H1 (cell line): ENCODE measurements at regions not wholly inside any gene's neighbourhood (a gene's known extent, or its start where the extent isn't known, plus 50 kb on each side); places are given as distances from the start of the nearest gene placed in this dataset.

Experiments
- CTCF ChIA-PET: fragments of 300-600 bp; sonication (Branson Sonifier 250); formaldehyde crosslinking; loops from one replicate; lab custom pipeline; 2021; ENCODE audit not compliant: partially characterized antibody; lab: Charles Lee
- POLR2A ChIA-PET: fragments of 300-600 bp; sonication (Branson Sonifier 250); formaldehyde crosslinking; loops from one replicate; lab custom pipeline; 2021; ENCODE audit warnings: inconsistent platforms; ENCODE audit not compliant: partially characterized antibody; lab: Charles Lee
- DNase-seq, 2 experiments: peaks; one replicate each; pipeline versions ENCODE4 v3.0.0 to v3.0.0-alpha.2; 2010 to 2022; ENCODE audit warnings: low spot score in 2 of 2, low read depth in 1 of 2, mixed read lengths in 1 of 2
- FAIRE-seq: peaks from 2 replicates; lab custom pipeline; 2011; peaks lifted over from hg19 to GRCh38; lab: Jason Lieb, UNC
- H2AFZ ChIP-seq: 2 replicates; pipeline ENCODE4 v1.8.1; 2012; ENCODE audit warnings: low read length, inconsistent platforms
- H2AK5ac ChIP-seq: 2 replicates; pipeline ENCODE4 v1.6.1; 2013; ENCODE audit warnings: low read depth, low read length
- H2BK120ac ChIP-seq: replicated peaks from 2 replicates; pipeline ENCODE3; 2013; ENCODE audit warnings: low read depth, low read length, inconsistent platforms
- H2BK12ac ChIP-seq: 2 replicates; pipeline ENCODE4 v1.6.1; 2013; ENCODE audit warnings: low read depth, low read length
- H2BK15ac ChIP-seq: 2 replicates; pipeline ENCODE4 v1.6.1; 2013; ENCODE audit warnings: low read length
- H2BK20ac ChIP-seq: 2 replicates; pipeline ENCODE4 v1.6.1; 2013; ENCODE audit warnings: low read length
- H2BK5ac ChIP-seq: 2 replicates; pipeline ENCODE4 v1.6.1; 2013; ENCODE audit warnings: low read depth, low read length
- H3K14ac ChIP-seq: 2 replicates; pipeline ENCODE4 v1.6.1; 2013; ENCODE audit warnings: inconsistent platforms; ENCODE audit not compliant: insufficient read length
- H3K18ac ChIP-seq: 2 replicates; pipeline ENCODE4 v1.6.1; 2013; ENCODE audit warnings: low read length; ENCODE audit errors: extremely low read depth
- H3K23ac ChIP-seq: 2 replicates; pipeline ENCODE4 v1.6.1; 2013; ENCODE audit warnings: inconsistent platforms; ENCODE audit not compliant: insufficient read length
- H3K23me2 ChIP-seq: 2 replicates; pipeline ENCODE4 v1.6.1; 2013; ENCODE audit warnings: low read depth, low read length
- H3K27ac ChIP-seq: 2 replicates; pipeline ENCODE4 v1.6.1; 2011; ENCODE audit warnings: low read depth, low read length, inconsistent platforms
- H3K27me3 ChIP-seq, 4 experiments: replicated peaks in 1 of 4; 1 replicate in 1 of 4; 2 replicates in 3 of 4; pipeline versions ENCODE4 v1.6.1 to v1.8.1; 2011 to 2013; ENCODE audit warnings: low read length in 3 of 4, mild to moderate bottlenecking in 3 of 4, inconsistent platforms in 2 of 4, mixed read lengths in 2 of 4, moderate library complexity in 1 of 4; ENCODE audit not compliant: control insufficient read depth in 3 of 4, insufficient read depth in 3 of 4; ENCODE audit errors: extremely low read depth in 1 of 4
- H3K36me3 ChIP-seq, 4 experiments: 2 replicates each; pipeline versions ENCODE4 v1.6.1 to v1.8.1; 2011 to 2013; ENCODE audit warnings: mild to moderate bottlenecking in 4 of 4, low read length in 3 of 4, moderate library complexity in 2 of 4, control low read depth in 1 of 4, inconsistent platforms in 1 of 4; ENCODE audit not compliant: insufficient read depth in 4 of 4, control insufficient read depth in 2 of 4
- H3K4ac ChIP-seq: replicated peaks from 2 replicates; pipeline ENCODE3; 2013; ENCODE audit warnings: low read length, low read depth, mixed read lengths, inconsistent platforms; ENCODE audit not compliant: insufficient read length
- H3K4me1 ChIP-seq, 4 experiments: replicated peaks in 1 of 4; 1 replicate in 1 of 4; 2 replicates in 3 of 4; pipeline versions ENCODE4 v1.6.1 to v1.8.1; 2011 to 2013; ENCODE audit warnings: low read length in 3 of 4, inconsistent platforms in 2 of 4, mixed read lengths in 1 of 4; ENCODE audit not compliant: insufficient read depth in 4 of 4, control insufficient read depth in 3 of 4
- H3K4me2 ChIP-seq, 2 experiments: 2 replicates each; pipeline versions ENCODE4 v1.6.1 to v1.8.1; 2011 to 2013; ENCODE audit warnings: low read depth in 2 of 2, low read length in 2 of 2, control low read depth in 1 of 2, inconsistent platforms in 1 of 2, mild to moderate bottlenecking in 1 of 2; ENCODE audit not compliant: insufficient read depth in 1 of 2
- H3K4me3 ChIP-seq, 4 experiments: fragments of 200-600, 300-600 bp in 1 of 4; sonication (generic), shearing (Covaris generic), sonication (Bioruptor Twin) in 1 of 4; 2 replicates each; pipeline versions ENCODE4 v1.5.1 to v1.8.1; 2011 to 2016; ENCODE audit warnings: low read length in 4 of 4, low read depth in 3 of 4, control low read depth in 2 of 4, inconsistent platforms in 2 of 4, mild to moderate bottlenecking in 2 of 4, mixed read lengths in 1 of 4, moderate library complexity in 1 of 4; ENCODE audit not compliant: insufficient read depth in 2 of 4; ENCODE audit errors: extremely low read depth in 1 of 4
- H3K56ac ChIP-seq: replicated peaks from 2 replicates; pipeline ENCODE3; 2013; ENCODE audit warnings: low read depth, mild to moderate bottlenecking, mixed read lengths, low read length, inconsistent platforms; ENCODE audit not compliant: insufficient read length
- H3K79me1 ChIP-seq: 2 replicates; pipeline ENCODE4 v1.6.1; 2013; ENCODE audit warnings: low read depth, low read length, control low read depth
- H3K79me2 ChIP-seq, 2 experiments: 2 replicates each; pipeline versions ENCODE4 v1.6.1 to v1.8.1; 2012 to 2013; ENCODE audit warnings: low read length in 2 of 2, mild to moderate bottlenecking in 2 of 2, inconsistent platforms in 1 of 2; ENCODE audit not compliant: insufficient read depth in 2 of 2, control insufficient read depth in 1 of 2
- H3K9ac ChIP-seq, 4 experiments: replicated peaks in 1 of 4; 1 replicate in 1 of 4; 2 replicates in 3 of 4; pipeline versions ENCODE4 v1.6.1 to v1.8.1; 2011 to 2013; ENCODE audit warnings: low read depth in 3 of 4, low read length in 3 of 4, control low read depth in 2 of 4, mild to moderate bottlenecking in 2 of 4, moderate library complexity in 2 of 4, inconsistent platforms in 1 of 4; ENCODE audit errors: extremely low read depth in 1 of 4
- H3K9me3 ChIP-seq, 2 experiments: 2 replicates each; pipeline versions ENCODE4 v1.6.1 to v1.8.1; 2012 to 2013; ENCODE audit warnings: mild to moderate bottlenecking in 2 of 2, moderate library complexity in 2 of 2, control low read depth in 1 of 2, inconsistent platforms in 1 of 2, low read depth in 1 of 2, low read length in 1 of 2, mixed read lengths in 1 of 2; ENCODE audit not compliant: insufficient read depth in 2 of 2
- H4K20me1 ChIP-seq, 2 experiments: replicated peaks in 1 of 2; 2 replicates each; pipeline versions ENCODE3 to v1.8.1; 2011 to 2013; ENCODE audit warnings: inconsistent platforms in 2 of 2, low read length in 2 of 2, mild to moderate bottlenecking in 1 of 2; ENCODE audit not compliant: insufficient read depth in 2 of 2, control insufficient read depth in 1 of 2
- H4K5ac ChIP-seq: 2 replicates; pipeline ENCODE4 v1.6.1; 2013; ENCODE audit warnings: low read length, low read depth, mixed read lengths, inconsistent platforms; ENCODE audit not compliant: insufficient read length
- H4K8ac ChIP-seq: 2 replicates; pipeline ENCODE4 v1.8.0; 2013; ENCODE audit warnings: mild to moderate bottlenecking, moderate library complexity, low read length, inconsistent platforms; ENCODE audit not compliant: insufficient read depth; ENCODE audit errors: extremely low read depth
- H4K91ac ChIP-seq: replicated peaks from 2 replicates; pipeline ENCODE3; 2013; ENCODE audit warnings: low read length, mixed read lengths, inconsistent platforms; ENCODE audit not compliant: insufficient read length
- CBX5 ChIP-seq: fragments of 300-800, 300-1000 bp; sonication (generic); IDR thresholded peaks from 2 replicates; pipeline ENCODE4 v1.7.1; 2016; ENCODE audit warnings: antibody characterized with exemption, low read length, low read depth
- CTCF ChIP-seq, 3 experiments: IDR thresholded peaks; 1 replicate in 2 of 3; 2 replicates in 1 of 3; pipeline versions ENCODE4 v1.5.1 to v1.6.1; 2011; ENCODE audit warnings: low read length in 3 of 3, mild to moderate bottlenecking in 3 of 3, inconsistent platforms in 2 of 3, low read depth in 1 of 3, moderate library complexity in 1 of 3; ENCODE audit not compliant: insufficient read depth in 1 of 3; ENCODE audit errors: control extremely low read depth in 1 of 3
- FOSL1 ChIP-seq: IDR thresholded peaks from 2 replicates; pipeline ENCODE4 v1.6.1; 2011; ENCODE audit warnings: mild to moderate bottlenecking, low read depth, low read length, moderate library complexity; ENCODE audit not compliant: insufficient read depth
- HDAC2 ChIP-seq, 2 experiments: fragments of 300-600 bp in 1 of 2; sonication (generic) in 1 of 2; IDR thresholded peaks; 2 replicates each; pipeline ENCODE4 v1.6.1; 2011 to 2012; ENCODE audit warnings: low read depth in 2 of 2, low read length in 2 of 2, mild to moderate bottlenecking in 2 of 2, moderate library complexity in 2 of 2, borderline replicate concordance in 1 of 2, inconsistent platforms in 1 of 2
- JUN ChIP-seq: IDR thresholded peaks from 2 replicates; pipeline ENCODE4 v1.6.1; 2011; ENCODE audit warnings: low read depth, mild to moderate bottlenecking, improper control_type of control experiment, low read length
- MAX ChIP-seq: IDR thresholded peaks from 2 replicates; pipeline ENCODE4 v1.6.1; 2012; ENCODE audit warnings: inconsistent platforms
- POU5F1 ChIP-seq: IDR thresholded peaks from 2 replicates; pipeline ENCODE4 v1.6.1; 2011; ENCODE audit warnings: low read depth, mild to moderate bottlenecking, low read length, moderate library complexity
- RFX5 ChIP-seq: IDR thresholded peaks from 2 replicates; pipeline ENCODE4 v1.6.1; 2011; ENCODE audit warnings: low read depth, low read length, improper control_type of control experiment, borderline replicate concordance
- SIRT6 ChIP-seq: IDR thresholded peaks from one replicate; pipeline ENCODE4 v1.7.1; 2012; ENCODE audit warnings: low read length, inconsistent platforms
- SP1 ChIP-seq: IDR thresholded peaks from 2 replicates; pipeline ENCODE4 v1.6.1; 2011; ENCODE audit warnings: low read depth, low read length
- SP4 ChIP-seq: IDR thresholded peaks from 2 replicates; pipeline ENCODE4 v1.6.1; 2012; ENCODE audit warnings: low read length, inconsistent platforms
- TBP ChIP-seq: IDR thresholded peaks from 2 replicates; pipeline ENCODE4 v1.6.1; 2011; ENCODE audit warnings: low read depth, low read length, improper control_type of control experiment
- WGBS, 2 experiments: shearing (Covaris generic) in 1 of 2; methylation state at CpG; one replicate each; pipeline versions ENCODE4 v1.1.6 to v1.1.7; 2013 to 2015; ENCODE audit warnings: low lambda C conversion rate in 2 of 2, mixed read lengths in 2 of 2, inconsistent platforms in 1 of 2, low coverage in 1 of 2, missing lambda C conversion rate in 1 of 2; ENCODE audit not compliant: insufficient replicate concordance in 2 of 2, insufficient coverage in 1 of 2, insufficient read length in 1 of 2; ENCODE audit errors: extremely low coverage in 1 of 2, missing lambda C conversion rate in 1 of 2; 5-methylcytosine and 5-hydroxymethylcytosine counted together

- 81% methylated on average over 3 of the region's 3 CpGs; no CpG with 5 or more reads in 1 of the 2 experiments for WGBS, 2 experiments
- Histone ChIP-seq H3K79me2 (no peaks in the 10 kb centered on the region), H3K23me2 (no peaks in the 10 kb centered on the region), H3K36me3 (no peaks in the 10 kb centered on the region), H4K5ac (no peak overlapping the region), H3K14ac (no peak overlapping the region), H3K4me1 (no peaks in the 10 kb centered on the region), H2BK20ac (no peak overlapping the region), H2AK5ac (no peak overlapping the region), H3K9me3 (no peaks in the 10 kb centered on the region), H4K91ac (no peak overlapping the region), H3K9ac (no peak overlapping the region), H3K23ac (no peak overlapping the region), H3K18ac (no peak overlapping the region), H3K4ac (no peak overlapping the region), H2BK120ac (no peak overlapping the region), H4K8ac (no peak overlapping the region), H3K4me3 (no peak overlapping the region), H2BK15ac (no peak overlapping the region), H3K27me3 (no peaks in the 10 kb centered on the region), H3K27ac (no peak overlapping the region), H2BK5ac (no peak overlapping the region), H3K4me2 (no peak overlapping the region), H2AFZ (no peak overlapping the region), H3K79me1 (no peaks in the 10 kb centered on the region), H2BK12ac (no peak overlapping the region), H4K20me1 (no peaks in the 10 kb centered on the region), H3K56ac (no peak overlapping the region)
- FAIRE-seq (no peak), DNase-seq (no peak)
- ChIA-PET POLR2A (no interaction called here), CTCF (no interaction called here)
- no peak for TF ChIP-seq TBP
- TF ChIP-seq FOSL1 = no peak
- TF ChIP-seq MAX = no peak
- no peak for TF ChIP-seq POU5F1
- no peak for TF ChIP-seq JUN
- TF ChIP-seq CTCF (IDR thresholded peaks at IDR 0.05; ENCODE audit: control extremely low read depth in 1 of 3, insufficient read depth in 1 of 3, low read depth in 1 of 3, low read length in 3 of 3) = no peak
- TF ChIP-seq CBX5 = no peak
- no peak for TF ChIP-seq SP4
- TF ChIP-seq SP1 = no peak
- TF ChIP-seq RFX5 = no peak
- no peak for TF ChIP-seq HDAC2 (IDR thresholded peaks at IDR 0.05; ENCODE audit: borderline replicate concordance in 1 of 2, low read depth in 2 of 2, low read length in 2 of 2)
- TF ChIP-seq SIRT6 = no peak
These were observed 480.5 kb downstream of the EBF1 start for GRCh38 chr5:158619083-158619788.
